ENCODE measurements at regions not wholly inside any gene's neighbourhood (a gene's known extent, or its start where the extent isn't known, plus 50 kb on each side); places are given as distances from the start of the nearest gene placed in this dataset.
A peak's percentile ranks its signal among the peaks of the same experiment; 100 is the strongest.
"Not testable (repeated sequence)": the region's sequence is repeated elsewhere in the genome, so short reads cannot be mapped to it uniquely, and the experiment has no call there.

DNA sequence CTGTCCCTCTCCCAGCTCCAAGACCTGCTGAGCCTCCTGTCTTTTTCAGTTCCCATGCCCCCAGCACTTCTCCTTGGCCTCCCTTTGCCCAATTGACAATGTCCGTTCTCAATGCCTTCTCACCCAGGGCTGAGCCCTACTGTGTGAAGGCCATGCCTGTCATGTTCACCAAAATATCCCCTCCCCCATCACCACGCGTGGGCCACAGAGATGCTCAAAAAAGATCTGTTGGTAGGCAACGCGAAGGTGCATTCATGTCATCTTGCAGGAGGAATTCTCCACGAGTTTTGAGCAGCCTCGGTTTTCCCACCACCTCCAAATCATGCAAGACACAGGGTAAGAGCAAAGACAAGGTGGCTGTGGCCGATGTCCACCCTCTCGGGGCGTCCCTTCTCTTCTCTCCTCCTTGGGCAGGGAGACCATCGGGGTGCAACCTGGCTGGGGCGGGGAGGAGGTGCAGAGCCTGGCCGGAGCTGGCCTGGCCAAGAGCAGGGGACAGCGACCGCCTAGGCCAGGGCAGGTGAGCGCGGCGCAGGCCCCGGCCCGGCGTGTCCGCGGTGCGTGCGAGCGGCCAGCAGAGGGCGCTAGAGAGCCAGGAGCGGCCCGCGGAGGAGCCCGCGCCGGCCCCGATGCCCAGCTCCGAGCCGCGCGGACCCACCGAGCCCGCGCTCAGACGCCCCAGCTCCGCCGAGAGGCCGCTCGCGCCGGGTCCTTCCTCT lies 56.3 kb upstream of the KRTAP5-11 start:
- peak in 5 of 6 experiments; percentile 28 to 61 (median 37) for DNase-seq

DNA sequence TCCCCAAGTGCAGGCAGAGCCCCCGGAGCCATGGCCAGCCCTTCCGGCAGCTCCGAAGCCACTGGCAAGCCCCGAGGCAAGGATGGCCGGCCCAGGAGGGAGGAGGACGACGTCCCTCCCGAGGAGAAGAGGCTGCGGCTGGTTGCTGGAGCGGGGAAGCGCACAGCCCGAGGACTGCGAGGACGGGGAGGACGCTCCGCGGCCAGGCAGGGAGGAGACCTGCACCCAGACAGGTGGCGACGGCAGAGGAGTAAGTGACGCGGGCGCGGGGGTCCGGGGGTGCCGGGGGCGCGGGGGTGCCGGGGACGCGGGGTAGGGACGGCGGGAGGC lies 56.8 kb upstream of the KRTAP5-11 start:
- DNase-seq, result not testable (repeated sequence)

DNA sequence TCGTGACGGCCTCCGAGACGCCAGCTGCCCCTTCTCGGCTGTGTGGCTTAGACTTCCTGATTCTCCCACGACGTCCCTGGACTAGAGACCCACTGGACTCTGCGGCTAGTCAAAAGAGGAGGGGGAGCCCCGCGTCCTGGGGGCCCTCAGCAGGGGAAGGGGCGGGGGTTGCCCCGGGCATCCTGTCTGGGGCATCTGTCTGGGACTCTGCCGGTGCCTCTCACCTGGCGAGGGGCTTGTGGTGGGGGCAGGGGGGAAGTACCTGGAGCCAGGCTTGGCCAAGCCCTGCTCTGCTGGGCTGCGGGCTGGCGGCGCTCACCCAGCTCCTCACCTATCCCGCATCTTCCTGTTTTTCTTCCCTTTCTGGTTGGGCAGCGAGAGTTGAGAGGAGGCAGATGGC lies 57.2 kb upstream of the KRTAP5-11 start:
- peak in 1 of 6 experiments; percentile 2 for DNase-seq

DNA sequence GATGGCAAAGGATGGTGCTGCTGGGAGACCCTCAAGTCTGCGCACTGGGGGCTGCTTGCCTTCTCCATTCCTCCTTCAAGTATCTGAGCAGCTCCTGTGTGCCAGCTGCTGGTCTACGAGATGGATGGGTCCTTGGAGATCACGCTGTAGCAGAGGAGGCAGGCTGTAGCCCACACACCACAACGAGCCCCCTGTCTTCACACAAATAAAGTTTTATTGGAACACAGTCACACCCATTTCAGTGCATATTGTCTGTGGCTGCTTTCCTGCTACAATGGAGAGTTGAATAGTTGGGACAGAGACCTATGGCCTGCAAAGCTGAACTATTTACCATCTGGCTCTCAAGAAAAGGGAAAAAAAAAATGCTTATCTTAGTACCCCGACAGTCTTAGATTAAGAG lies 64.4 kb upstream of the KRTAP5-11 start:
- DNase-seq, result not testable (repeated sequence)

DNA sequence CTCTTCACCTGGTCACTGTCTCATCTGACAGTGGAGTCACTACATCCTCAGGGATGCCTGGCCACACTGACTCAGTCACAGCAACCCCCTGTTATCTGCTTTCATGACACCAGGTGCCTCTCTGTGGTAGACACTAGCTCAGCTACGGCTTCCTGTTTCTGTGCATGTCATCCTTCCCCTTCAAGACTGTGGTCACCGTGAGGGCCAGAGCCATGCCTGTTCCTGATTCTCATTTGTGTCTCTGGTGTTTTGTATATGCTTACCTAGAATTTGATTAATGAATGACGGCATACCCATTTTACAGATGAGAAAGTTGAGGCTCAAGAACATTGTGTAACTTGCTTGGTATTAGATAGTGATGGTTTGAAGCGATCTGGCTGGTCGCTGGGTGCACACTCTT lies 70.3 kb upstream of the KRTAP5-11 start:
- not testable (repeated sequence) for DNase-seq

DNA sequence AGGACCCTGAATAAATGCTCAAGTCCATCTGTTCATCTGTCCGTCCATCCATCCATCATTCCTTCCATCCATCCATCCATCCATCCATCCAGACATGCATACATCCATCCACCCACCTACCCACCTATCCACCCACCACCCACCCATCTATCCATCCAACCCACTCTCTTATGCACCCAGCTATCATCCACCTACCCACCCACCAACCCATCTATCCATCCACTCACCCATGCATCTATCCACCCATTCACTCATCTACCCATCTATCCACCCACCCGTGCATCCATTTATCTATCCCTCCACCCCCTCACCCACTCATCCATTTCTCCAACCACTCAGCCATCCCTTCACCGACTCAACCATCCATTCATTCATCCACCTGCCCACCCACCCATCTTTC lies 71.7 kb upstream of the KRTAP5-11 start:
- DNase-seq, result not testable (repeated sequence)

DNA sequence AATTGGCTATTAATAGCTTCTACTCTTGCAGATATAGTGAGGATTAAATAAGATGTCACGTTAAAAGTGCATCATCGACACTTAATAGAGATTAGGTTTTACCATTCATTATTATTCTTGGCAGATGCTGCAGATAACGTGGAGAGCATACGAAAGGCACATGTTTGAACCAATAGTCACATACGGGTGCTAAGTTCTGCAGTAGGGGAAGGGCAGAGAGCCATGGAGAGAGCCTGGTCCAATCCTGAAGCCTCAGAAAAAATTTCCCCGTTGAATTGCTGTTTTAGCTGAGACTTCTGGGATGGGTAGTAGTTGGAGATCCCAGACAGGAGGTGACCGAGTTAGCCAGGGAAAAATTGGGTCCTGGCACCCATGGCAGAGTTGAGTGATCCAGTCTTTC lies 72.4 kb upstream of the KRTAP5-11 start:
- not testable (repeated sequence) for DNase-seq

DNA sequence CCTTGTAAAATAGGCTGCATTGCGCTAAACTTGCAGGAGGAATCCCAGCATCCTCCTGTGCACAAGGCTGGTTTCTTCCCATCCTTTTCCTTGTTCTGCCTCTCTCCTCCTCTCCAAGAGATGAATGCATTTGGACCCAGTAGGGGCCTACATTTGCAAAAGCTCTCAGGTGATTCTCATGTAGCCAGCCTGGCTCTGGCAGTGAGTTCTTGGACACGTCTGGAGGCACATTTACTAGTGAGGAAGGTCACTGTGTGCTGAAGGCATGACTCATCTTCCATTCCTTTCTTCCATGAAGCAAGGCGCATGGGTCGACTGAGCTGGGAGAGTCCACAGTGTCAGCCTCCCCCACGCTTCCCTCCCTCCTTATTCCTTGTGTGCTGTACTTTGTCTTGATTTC lies 73.8 kb upstream of the KRTAP5-11 start:
- not testable (repeated sequence) for DNase-seq

DNA sequence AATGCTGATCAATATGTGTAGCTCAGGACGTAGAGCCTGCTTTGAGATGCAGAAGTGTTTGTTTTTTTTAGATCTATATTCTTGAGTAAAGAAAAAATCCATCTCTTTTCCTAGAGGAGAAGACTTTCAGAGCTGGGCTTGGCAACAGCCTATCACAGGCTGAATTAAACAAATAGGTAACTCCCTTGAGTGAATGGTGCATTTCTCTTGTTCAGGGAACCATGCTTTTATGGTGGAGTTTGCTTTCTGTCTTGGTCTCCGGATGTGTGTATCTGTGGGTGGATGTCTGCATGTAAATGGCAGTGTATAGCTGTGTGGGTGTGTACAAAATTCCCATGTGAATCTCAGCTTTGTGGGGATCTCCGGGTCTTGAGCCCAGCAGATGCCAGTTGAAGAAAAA lies 82.3 kb upstream of the KRTAP5-11 start:
- not testable (repeated sequence) for DNase-seq

DNA sequence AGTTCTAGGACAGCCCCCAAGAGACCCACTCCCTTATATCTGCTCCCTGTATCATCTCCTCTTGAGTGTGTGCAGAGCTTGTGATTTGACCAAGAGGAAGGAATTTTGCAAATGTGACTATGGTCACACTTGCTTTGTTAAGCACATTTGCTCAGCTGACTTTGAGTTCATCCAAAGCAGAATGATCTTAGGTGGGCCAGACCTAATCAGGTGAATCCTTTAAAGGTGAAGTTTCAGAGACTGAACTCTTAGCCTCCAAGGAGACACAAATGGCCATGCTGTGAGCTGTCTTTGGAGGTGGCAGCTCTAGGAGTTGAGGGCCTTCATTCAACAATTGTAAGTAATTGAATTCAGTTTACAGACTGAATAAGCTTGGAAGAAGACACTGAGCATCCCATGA lies 115.4 kb upstream of the KRTAP5-11 start:
- not testable (repeated sequence) for DNase-seq

DNA sequence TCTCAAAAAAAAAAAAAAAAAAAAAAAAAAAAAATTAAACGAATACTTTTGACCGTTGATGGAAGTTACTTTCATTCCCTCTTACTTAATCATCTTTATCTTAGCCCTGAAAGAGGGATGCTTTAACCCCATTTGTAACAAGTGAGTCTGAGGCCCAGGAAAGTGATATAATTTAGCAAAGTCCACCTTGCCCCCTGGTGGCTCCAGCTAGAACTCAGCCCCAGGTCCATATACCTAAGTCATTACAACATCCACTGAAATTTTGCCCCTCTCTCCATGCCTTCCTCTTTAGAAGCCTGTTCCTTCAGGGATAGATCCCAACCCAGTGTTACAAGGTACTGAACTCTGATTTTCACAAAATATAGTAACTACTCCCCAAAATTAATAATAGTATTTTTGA lies 116.3 kb upstream of the KRTAP5-11 start:
- DNase-seq, result not testable (repeated sequence)

DNA sequence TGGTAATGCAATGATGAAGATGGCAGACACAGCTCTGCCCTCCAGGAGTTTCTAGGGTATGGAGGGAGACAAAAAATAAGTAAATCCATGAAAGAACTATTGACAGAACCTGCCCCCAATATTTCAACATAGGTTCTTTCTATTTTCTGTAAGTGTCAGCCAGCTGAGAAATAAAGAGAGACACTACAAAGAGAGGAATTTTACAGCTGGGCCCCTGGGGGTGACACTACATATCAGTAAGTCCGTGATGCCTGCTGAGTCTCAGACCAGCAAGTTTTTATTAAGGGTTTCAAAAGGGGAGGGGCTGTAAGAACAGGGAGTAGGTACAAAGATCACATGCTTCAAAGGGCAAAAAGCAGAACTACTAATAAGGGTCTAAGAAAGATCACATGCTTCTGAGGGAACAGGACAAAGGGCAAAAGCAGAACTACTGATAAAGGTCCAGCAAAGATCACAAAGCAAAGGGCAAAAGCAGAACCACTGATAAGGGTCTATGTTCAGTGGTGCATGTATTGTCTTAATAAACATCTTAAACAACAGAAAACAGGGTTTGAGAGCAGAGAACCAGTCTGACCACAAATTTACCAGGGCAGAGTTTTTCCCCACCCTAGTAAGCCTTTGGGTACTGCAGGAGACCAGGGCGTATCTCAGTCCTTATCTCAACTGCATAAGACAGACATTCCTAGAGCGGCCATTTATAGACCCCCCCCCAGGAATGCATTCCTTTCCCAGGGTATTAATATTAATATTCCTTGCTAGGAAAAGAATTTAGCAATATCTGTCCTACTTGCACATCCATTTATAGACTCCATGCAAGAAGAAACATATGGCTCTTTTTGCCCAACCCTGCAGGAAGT lies 119.0 kb upstream of the KRTAP5-11 start:
- not testable (repeated sequence) for DNase-seq

DNA sequence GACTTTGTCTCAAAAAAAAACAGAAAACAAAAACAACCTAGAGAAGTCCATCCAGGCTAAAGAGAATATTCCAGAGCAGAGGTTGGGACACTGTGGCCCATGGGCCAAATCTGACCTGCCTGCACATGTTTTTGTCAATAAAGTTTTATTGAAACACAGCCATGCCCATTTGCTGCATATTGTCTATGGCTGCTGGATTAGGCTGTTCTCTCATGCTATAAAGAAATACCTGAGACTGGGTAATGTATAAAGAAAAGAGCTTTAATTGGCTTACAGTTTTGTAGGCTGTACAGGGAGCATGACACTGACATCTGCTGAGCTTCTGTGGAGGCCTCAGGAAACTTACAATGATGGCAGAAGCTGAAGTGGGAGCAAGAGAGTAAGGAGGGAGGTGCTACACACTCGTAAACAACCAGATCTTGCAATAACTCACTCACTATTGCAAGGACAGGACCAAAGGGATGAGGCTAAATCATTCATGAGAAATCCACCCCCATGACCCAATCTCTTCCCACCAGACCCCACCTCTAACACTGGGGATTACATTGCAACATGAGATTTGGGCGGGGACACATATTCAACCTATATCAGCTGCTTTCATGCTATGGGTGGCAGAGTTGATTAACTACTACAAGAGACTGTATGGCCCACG lies 122.5 kb upstream of the KRTAP5-11 start:
- DNase-seq, result not testable (repeated sequence)

DNA sequence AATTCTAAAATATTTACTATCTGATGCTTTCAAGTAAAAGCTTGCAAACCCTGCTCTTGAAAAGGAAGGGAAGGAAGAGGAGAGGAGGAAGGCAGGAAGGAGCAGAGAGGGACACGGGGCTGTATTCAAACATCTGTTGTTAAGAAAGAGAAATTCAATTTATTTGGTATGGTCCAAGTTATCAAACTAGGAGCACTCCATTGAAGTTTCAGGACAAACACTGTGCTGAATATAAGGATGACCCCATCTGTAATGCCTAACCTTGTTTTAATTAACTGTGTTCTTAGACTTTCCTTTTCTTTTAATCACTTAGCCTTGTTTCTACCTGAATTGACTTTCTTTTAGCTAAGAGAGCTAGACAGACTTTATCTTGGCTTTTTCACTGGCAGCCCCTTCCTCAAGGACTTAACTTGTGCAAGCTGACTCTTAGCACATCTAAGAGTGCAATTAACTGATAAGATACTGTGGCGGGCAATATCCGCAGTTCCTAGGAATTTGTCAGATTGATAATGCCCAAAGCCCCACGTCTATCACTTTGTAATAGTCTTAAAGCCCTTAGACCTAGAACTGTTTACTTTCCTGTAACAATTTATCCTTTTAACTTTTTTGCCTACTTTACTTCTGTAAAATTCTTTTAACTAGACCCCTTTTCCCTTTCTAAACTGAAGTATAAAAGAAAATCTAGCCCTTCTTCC lies 123.2 kb upstream of the KRTAP5-11 start:
- DNase-seq, result not testable (repeated sequence)

DNA sequence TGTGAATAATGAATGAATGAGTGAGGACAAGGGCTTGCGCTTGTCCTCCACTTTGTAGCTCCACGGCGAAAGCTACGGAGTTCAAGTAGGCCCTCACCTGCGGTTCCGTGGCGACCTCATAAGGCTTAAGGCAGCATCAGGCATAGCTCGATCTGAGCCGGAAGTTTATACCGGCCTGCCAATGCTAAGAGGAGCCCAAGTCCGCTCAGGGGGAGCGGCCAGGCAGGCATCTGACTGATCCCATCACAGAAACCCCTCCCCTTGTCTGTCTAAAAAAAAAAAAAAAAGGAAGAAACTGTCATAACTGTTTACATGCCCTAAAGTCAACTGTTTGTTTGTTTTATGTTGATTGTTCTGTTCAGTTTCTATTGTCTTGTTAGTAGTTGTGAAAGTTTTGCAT lies 124.4 kb upstream of the KRTAP5-11 start:
- not testable (repeated sequence) for DNase-seq

DNA sequence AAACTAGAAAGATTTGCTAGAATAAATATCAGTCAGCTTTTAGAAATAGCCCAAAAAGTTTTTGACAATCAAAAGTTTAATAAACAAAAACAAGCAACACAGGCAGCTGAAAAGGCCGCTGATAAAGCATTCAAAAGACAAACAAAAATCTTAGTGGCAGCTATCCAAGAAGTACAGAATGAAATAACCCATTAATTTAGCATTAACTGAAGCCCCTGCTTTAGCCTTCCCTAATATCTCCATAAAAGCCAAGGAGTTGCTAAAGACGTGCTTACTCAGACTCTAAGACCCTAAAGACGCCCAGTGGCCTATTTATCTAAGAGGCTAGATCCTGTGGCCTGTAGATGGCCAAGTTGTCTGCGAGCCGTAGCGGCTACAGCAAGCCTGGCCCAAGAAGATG lies 123.5 kb upstream of the DEFB108B start:
- not testable (repeated sequence) for DNase-seq

DNA sequence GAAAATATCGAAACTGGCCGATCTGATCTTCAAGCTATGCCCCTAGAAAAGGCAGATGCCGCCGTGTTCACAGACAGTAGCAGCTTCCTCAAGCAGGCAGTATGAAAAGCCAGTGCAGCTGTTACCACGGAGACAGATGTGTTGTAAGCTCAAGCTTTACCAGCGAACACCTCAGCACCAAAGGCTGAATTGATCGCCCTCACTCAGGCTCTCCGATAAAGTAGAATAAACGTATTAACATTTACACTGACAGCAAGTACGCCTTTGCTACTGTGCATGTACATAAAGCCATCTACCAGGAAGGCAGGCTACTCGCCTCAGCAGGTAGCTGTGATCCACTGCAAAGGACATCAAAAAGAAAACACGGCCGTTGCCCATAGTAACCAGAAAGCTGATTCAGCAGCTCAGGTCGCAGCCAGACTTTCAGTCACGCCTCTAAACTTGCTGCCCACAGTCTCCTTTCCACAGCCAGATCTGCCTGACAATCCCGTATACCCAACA lies 122.8 kb upstream of the DEFB108B start:
- DNase-seq, result not testable (repeated sequence)

DNA sequence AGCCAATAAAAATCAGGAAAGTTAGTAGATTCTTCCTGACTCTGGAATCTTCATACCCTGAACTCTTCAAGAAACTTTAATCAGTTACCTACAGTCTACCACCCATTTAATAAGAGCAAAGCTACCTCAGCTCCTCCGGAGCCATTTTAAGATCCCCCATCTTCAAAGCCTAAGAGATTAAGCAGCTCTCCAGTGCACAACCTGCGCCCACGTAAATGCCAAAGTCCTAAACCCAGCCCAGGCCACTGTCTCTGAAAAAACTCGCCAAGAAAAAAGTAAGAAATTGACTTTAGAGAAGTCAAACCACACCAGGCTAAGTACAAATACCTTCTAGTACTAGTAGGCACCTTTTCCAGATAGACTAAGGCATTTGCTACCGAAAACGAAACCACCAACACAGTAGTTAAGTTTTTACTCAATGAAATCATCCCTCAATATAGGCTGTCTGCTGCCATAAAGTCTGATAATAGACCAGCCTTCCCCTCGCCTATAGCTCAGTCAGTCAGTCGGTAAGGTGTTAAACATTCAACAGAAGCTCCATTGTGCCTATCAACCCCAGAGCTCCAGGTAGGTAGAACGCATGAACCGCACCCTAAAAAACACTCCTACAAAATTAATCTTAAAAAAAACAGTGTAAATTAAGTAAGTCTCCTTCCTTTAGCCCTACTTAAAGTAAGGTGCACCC lies 122.2 kb upstream of the DEFB108B start:
- DNase-seq, result not testable (repeated sequence)

DNA sequence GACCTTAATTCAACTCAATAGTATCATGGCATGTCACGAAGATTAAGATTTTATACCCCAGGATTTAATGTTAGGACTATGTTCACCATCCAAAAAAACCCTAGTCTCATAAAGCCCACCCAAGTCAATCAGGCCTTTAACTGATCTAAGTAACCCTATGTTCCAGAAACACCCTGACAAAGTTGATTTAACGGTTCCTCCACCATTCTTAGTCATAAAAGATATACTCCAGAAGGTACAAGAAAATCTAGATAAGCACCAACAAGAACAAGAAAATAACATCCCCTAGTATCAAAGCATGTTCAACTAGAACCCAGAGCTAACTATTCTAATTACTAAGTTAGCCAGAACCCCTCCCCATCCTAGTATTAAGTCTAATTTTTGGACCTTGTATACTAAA lies 120.7 kb upstream of the DEFB108B start:
- not testable (repeated sequence) for DNase-seq

DNA sequence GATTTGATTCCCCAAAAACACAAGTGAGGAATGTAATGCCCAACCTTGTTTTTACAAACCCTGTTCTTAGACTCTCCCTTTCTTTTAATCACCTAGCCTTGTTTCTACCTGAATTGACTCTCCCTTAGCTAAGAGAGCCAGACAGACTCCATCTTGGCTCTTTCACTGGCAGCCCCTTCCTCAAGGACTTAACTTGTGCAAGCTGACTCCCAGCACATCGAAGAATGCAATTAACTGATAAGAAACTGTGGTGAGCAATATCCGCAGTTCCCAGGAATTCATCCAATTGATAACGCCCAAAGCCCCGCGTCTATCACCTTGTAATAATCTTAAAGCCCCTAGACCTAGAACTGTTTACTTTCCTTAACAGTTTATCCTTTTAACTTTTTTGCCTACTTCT lies 120.2 kb upstream of the DEFB108B start:
- DNase-seq, result not testable (repeated sequence)

DNA sequence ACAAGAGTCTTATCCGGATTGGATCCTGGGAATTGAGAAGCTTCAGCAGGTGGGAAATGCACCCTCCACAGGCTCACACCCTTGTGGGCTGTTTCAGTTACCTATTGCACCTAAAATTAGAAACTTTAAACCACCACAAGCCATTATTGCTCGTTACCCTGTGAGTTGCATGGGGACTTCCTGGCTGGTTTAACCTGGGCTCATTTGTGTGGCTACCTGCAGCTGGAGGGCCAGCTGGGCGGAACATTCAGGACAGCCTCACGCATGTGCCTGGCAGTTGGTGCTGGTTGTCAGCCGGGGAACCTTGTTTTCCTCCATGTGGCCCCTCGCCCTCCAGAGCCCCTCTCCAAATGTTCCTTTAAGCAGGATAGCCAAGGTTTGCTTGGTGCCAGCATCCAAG lies 118.5 kb upstream of the DEFB108B start:
- DNase-seq, result not testable (repeated sequence)

DNA sequence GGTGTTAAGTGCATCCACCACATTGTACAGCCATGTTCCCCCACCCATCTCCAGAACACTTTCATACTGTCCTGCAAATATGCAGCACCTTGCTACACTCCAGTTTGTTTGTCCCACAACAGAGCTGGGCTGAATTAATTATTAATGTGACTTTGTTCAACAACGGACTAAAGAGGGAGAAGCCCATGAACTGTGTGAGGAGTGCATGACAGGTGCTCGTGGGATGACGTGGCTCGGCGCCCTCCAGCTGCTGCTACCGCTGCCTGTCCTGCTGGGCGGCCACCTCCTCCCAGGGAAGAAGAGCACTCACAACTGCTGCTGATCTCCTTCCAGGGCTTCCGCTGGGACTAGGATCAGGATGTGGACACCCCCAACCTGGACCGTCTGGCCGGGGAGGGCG lies 111.2 kb upstream of the DEFB108B start:
- DNase-seq, result not testable (repeated sequence)
